HepG2 (cell line): ENCODE measurements at regions not wholly inside any gene's neighbourhood (a gene's known extent, or its start where the extent isn't known, plus 50 kb on each side); places are given as distances from the start of the nearest gene placed in this dataset.

ENCODE experiments used
- ARID2 ChIP-seq: sonication (generic); formaldehyde crosslinking; IDR thresholded peaks from 2 replicates; pipeline ENCODE4 v1.8.1; 2022; ENCODE audit warnings: mild to moderate bottlenecking, missing genetic modification reagents, borderline replicate concordance
- ATF1 ChIP-seq: IDR thresholded peaks from 2 replicates; pipeline ENCODE4 v1.6.1; 2016; ENCODE audit warnings: mild to moderate bottlenecking, control low read depth
- ATF4 ChIP-seq, 2 experiments: fragments of 450-650 bp in 1 of 2; sonication (generic) in 1 of 2; formaldehyde crosslinking; IDR thresholded peaks; 2 replicates each; pipeline versions ENCODE4 v1.5.0 to v1.8.0; 2020 to 2022; ENCODE audit warnings: mild to moderate bottlenecking in 1 of 2, missing genetic modification reagents in 1 of 2
- CCDC6 ChIP-seq: sonication (generic); formaldehyde crosslinking; IDR thresholded peaks from 2 replicates; pipeline ENCODE4 v1.8.1; 2022; ENCODE audit warnings: mild to moderate bottlenecking, missing genetic modification reagents, moderate library complexity
- E2F2 ChIP-seq: sonication (generic); formaldehyde crosslinking; IDR thresholded peaks from 2 replicates; pipeline ENCODE4 v1.4.0; 2020; ENCODE audit warnings: missing genetic modification reagents, borderline replicate concordance
- E2F5 ChIP-seq: sonication (generic); formaldehyde crosslinking; conservative IDR thresholded peaks from 2 replicates; pipeline ENCODE4 v1.4.0; 2020; ENCODE audit warnings: missing genetic modification reagents
- MEIS2 ChIP-seq: sonication (generic); formaldehyde crosslinking; IDR thresholded peaks from 2 replicates; pipeline ENCODE4 v1.9.0; 2021; ENCODE audit warnings: mild to moderate bottlenecking, missing genetic modification reagents
- MLX ChIP-seq: IDR thresholded peaks from 2 replicates; pipeline ENCODE4 v1.6.1; 2016
- MXD1 ChIP-seq: sonication (generic); formaldehyde crosslinking; IDR thresholded peaks from 2 replicates; pipeline ENCODE4 v1.4.0; 2020; ENCODE audit warnings: mild to moderate bottlenecking, missing genetic modification reagents
- MZF1 ChIP-seq: sonication (generic); formaldehyde crosslinking; IDR thresholded peaks from 2 replicates; pipeline ENCODE4 v1.8.1; 2023; ENCODE audit warnings: mild to moderate bottlenecking, missing genetic modification reagents, borderline replicate concordance
- NFE2 ChIP-seq: sonication (generic); formaldehyde crosslinking; IDR thresholded peaks from 2 replicates; pipeline ENCODE4 v1.4.0; 2020; ENCODE audit warnings: missing genetic modification reagents
- SIX1 ChIP-seq: sonication (generic); formaldehyde crosslinking; IDR thresholded peaks from 2 replicates; pipeline ENCODE4 v1.4.0; 2020; ENCODE audit warnings: missing genetic modification reagents, borderline replicate concordance
- SOX13 ChIP-seq, 3 experiments: fragments of 450-650 bp in 1 of 3; sonication (generic) in 1 of 3; formaldehyde crosslinking in 1 of 3; IDR thresholded peaks in 2 of 3; conservative IDR thresholded peaks in 1 of 3; 2 replicates each; pipeline versions ENCODE4 v1.5.0 to v1.6.1; 2016 to 2020; ENCODE audit warnings: antibody characterized with exemption in 1 of 3, mild to moderate bottlenecking in 1 of 3, missing compliant biosample characterization in 1 of 3, missing genetic modification reagents in 1 of 3, moderate library complexity in 1 of 3
- TAF15 ChIP-seq: fragments of 200-400 bp; formaldehyde crosslinking; IDR thresholded peaks from one replicate; pipeline ENCODE4 v1.6.1; 2018; ENCODE audit warnings: mild to moderate bottlenecking, low read depth, low read length; ENCODE audit not compliant: poor library complexity, severe bottlenecking
- ZBTB20 ChIP-seq: sonication (generic); formaldehyde crosslinking; IDR thresholded peaks from 2 replicates; pipeline ENCODE4 v1.8.1; 2023; ENCODE audit warnings: missing genetic modification reagents, low read depth, mild to moderate bottlenecking, borderline replicate concordance
- ZFAT ChIP-seq: sonication (generic); formaldehyde crosslinking; conservative IDR thresholded peaks from 2 replicates; pipeline ENCODE4 v1.8.1; 2023; ENCODE audit warnings: missing genetic modification reagents, inconsistent platforms
- ZNF367 ChIP-seq: sonication (generic); formaldehyde crosslinking; IDR thresholded peaks from 2 replicates; pipeline ENCODE4 v1.4.0; 2020; ENCODE audit warnings: missing genetic modification reagents, borderline replicate concordance
- ZNF598 ChIP-seq: sonication (generic); formaldehyde crosslinking; IDR thresholded peaks from 2 replicates; pipeline ENCODE4 v1.5.1; 2020; ENCODE audit warnings: mild to moderate bottlenecking, missing genetic modification reagents, borderline replicate concordance
- ZNF616 ChIP-seq: sonication (generic); formaldehyde crosslinking; IDR thresholded peaks from 2 replicates; pipeline ENCODE4 v1.5.0; 2020; ENCODE audit warnings: low read depth, mild to moderate bottlenecking, missing genetic modification reagents
- ZNF687 ChIP-seq: sonication (generic); formaldehyde crosslinking; IDR thresholded peaks from 2 replicates; pipeline ENCODE4 v1.5.1; 2020; ENCODE audit warnings: mild to moderate bottlenecking, missing genetic modification reagents, moderate library complexity
- ZNF75D ChIP-seq: sonication (generic); formaldehyde crosslinking; IDR thresholded peaks from 2 replicates; pipeline ENCODE4 v1.8.1; 2023; ENCODE audit warnings: missing genetic modification reagents, mild to moderate bottlenecking, borderline replicate concordance
- ZNF792 ChIP-seq: IDR thresholded peaks from 2 replicates; pipeline ENCODE4 v1.6.1; 2016

GRCh38 chr6:140912686-140913085 lies 1220.0 kb upstream of the GJE1 start (continued):
- no peak for TF ChIP-seq ZNF687 (CRISPR knock-in tag)
- peak; percentile 34; the same call in 1 of the 2 replicates for TF ChIP-seq ATF1 (CRISPR knock-in tag)
- peak in 1 of 2 experiments; percentile 93; a peak in 2 of 4 replicates for TF ChIP-seq ATF4 (CRISPR knock-in tag; IDR thresholded peaks at IDR 0.05)
- no peak for TF ChIP-seq ZNF616 (CRISPR knock-in tag)
- no peak for TF ChIP-seq SOX13 (IDR thresholded peaks at IDR 0.05)
- TF ChIP-seq SOX13 (CRISPR knock-in tag; conservative IDR thresholded peaks at IDR 0.05 in 1 of 2, IDR thresholded peaks at IDR 0.05 in 1 of 2), result peak in 1 of 2 experiments; percentile 70; a peak in 2 of 4 replicates
- TF ChIP-seq ZNF367, result no peak
- TF ChIP-seq ZNF598 (CRISPR knock-in tag), result no peak
- TF ChIP-seq NFE2, result no peak
- peak; percentile 24; the same call in 1 of the 2 replicates for TF ChIP-seq MLX
- no peak for TF ChIP-seq ZBTB20 (CRISPR knock-in tag)
- no peak for TF ChIP-seq ZNF75D (CRISPR knock-in tag)
- TF ChIP-seq TAF15, result no peak
- TF ChIP-seq E2F5 (CRISPR knock-in tag), result no peak
- no peak for TF ChIP-seq MXD1 (CRISPR knock-in tag)
- TF ChIP-seq MEIS2, result no peak
- TF ChIP-seq CCDC6 (CRISPR knock-in tag), result no peak
- TF ChIP-seq E2F2, result no peak
- TF ChIP-seq MZF1 (CRISPR knock-in tag), result no peak
- no peak for TF ChIP-seq ZFAT (CRISPR knock-in tag)
- no peak for TF ChIP-seq ZNF792
- peak; percentile 95 for TF ChIP-seq SIX1 (CRISPR knock-in tag)
- TF ChIP-seq ARID2 (CRISPR knock-in tag), result no peak
